ENCODE measurements at regions not wholly inside any gene's neighbourhood (a gene's known extent, or its start where the extent isn't known, plus 50 kb on each side); places are given as distances from the start of the nearest gene placed in this dataset.
A peak's percentile ranks its signal among the peaks of the same experiment; 100 is the strongest.
"Not testable (repeated sequence)": the region's sequence is repeated elsewhere in the genome, so short reads cannot be mapped to it uniquely, and the experiment has no call there.

GRCh38 chr1:70552662-70553566, 141.8 kb downstream of the CTH start:
- H3K4me3 ChIP-seq: no peak overlapping the region
- H3K27ac ChIP-seq: peak overlapping the region in 2 of 21 experiments; percentile 5 to 39

GRCh38 chr1:70553567-70553956, 142.5 kb downstream of the CTH start:
- H3K4me3 ChIP-seq: no peak overlapping the region

GRCh38 chr1:70554341-70554740, 143.3 kb downstream of the CTH start:
- Histone ChIP-seq H3K27ac (peak overlapping the region in 1 of 21 experiments; percentile 59), H3K4me3 (no peak overlapping the region)

More at GRCh38 chr1:70553567-70553956, 142.5 kb downstream of the CTH start:
- H3K27ac ChIP-seq: peak overlapping the region in 1 of 21 experiments; percentile 39

DNA sequence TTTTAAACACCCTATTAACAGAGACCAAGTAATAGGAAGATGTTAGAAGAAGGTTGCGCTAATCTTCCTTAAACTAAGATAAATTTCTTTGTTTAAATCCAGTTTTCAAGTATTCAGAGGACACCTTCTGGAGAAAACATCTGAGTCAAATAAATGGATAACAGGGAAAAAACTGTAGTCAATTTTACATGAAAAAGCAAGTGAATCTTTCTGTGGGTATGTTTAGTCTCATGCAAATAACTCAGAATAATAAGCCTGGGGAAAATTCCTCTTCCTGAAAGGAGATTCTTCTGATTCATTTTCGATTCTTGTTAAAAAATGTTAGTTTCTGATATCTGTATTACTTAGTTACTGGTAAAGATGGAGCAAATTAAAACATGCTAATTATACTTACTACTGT, 145.5 kb downstream of the CTH start:
- H3K4me3 ChIP-seq: no peak overlapping the region
- H3K27ac ChIP-seq: no peak overlapping the region

DNA sequence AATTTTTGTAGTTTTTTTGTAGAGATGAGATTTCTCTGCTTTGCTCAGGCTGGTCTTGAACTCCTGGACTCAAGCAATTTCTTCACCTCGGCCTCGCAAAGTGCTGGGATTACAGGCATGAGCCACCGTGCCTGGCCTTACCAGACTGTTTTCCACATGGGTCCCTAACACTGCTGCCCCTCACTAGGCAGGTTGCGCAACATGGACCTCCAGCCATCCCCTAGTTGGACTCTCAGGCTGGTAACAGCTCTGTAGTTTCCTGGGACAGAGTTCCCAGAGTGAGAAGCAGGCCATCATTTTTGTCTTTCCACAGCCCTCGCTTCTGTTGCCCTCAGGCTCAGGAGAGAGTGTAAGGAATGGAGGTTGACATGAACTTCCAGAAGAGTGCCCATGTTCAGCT, 156.1 kb downstream of the CTH start:
- no peak overlapping the region for H3K27ac ChIP-seq
- H3K4me3 ChIP-seq: no peak overlapping the region

DNA sequence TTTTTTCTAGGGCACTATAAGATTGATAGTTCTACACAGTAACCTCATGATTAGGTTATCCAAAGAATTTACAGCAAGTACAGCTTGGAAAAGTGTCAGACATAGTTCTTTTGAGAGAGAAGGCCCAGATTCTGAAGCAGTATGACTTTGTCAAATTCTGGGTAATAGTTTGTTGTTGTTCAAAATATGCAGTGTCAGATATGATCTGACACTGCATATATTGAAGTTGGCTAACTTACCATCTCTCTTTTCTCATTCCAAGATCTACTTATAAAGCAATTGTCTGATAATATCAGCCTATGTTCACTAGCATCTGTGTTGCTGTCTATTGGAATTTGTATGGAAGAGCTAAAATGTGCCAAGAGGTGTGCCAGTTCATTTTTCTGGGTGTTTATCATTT, 160.1 kb downstream of the CTH start:
- no peak overlapping the region for H3K4me3 ChIP-seq
- H3K27ac ChIP-seq: no peak overlapping the region

DNA sequence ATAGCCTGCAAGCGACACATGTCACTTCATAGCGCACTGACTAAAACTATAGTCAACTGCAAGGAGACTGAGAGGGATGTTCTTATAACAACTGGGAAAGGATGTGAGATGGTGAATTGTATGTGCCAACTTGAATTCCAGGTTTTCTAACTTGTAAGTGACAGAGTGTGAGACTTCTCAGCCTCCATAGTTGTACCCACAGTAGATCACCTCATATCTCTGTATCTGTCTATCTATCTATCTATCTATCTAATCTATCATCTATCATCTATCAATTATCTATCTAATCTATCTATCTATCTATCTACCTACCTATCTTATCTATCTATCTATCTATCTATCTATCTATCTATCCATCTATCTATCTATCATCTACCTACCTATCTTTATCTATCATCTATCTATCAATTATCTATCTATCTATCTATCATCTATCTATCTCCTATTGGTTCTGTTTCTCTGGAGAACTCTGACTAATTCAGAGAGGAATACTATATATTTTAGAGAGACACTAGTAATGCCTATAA, 162.3 kb downstream of the CTH start:
- no peak overlapping the region for H3K27ac ChIP-seq

DNA sequence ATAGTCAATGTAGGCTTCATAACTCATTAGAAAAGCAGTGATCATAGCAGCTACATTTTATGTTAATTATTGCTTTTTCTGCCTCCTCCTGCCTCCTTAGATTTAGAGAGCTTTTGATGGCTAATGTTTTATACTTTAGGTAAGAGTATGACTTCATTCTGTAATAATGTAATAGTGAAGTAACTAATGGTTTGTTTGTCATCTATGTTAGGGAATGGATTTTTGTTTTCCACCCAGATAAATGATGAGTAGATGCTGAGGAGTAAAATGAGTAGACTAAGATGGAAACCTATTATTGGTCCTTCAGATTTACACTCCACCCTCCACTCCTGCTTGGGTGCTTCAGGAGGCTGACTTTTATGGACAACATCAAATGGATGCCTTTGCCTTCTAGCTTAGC, 170.6 kb downstream of the CTH start:
- H3K27ac ChIP-seq: no peak overlapping the region
- H3K4me3 ChIP-seq: no peak overlapping the region

More for the DNA sequence above, 162.3 kb downstream of the CTH start:
- no peak overlapping the region for H3K4me3 ChIP-seq

DNA sequence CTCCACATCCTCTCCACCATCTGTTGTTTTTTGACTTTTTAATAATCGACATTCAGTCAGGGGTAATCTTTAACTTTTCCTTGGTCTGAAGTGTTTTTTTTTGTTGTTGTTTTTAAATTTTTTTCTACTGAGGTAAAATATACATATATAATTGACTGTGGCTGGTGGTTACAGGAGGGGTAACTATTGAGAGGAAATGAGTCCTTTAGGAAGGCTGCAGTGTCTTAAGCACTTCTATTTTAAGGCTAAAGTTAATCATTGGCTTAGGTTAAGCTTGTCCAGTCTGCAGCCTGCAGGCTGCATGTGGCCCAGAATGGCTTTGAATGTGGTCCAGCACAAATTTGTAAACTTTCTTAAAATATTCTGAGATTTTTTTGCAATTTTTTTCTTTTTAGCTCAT, 172.5 kb downstream of the CTH start:
- Histone ChIP-seq H3K4me3 (no peak overlapping the region), H3K27ac (no peak overlapping the region)

GRCh38 chr1:70586046-70586445, 175.0 kb downstream of the CTH start:
- no peak overlapping the region for H3K4me3 ChIP-seq
- no peak overlapping the region for H3K27ac ChIP-seq

DNA sequence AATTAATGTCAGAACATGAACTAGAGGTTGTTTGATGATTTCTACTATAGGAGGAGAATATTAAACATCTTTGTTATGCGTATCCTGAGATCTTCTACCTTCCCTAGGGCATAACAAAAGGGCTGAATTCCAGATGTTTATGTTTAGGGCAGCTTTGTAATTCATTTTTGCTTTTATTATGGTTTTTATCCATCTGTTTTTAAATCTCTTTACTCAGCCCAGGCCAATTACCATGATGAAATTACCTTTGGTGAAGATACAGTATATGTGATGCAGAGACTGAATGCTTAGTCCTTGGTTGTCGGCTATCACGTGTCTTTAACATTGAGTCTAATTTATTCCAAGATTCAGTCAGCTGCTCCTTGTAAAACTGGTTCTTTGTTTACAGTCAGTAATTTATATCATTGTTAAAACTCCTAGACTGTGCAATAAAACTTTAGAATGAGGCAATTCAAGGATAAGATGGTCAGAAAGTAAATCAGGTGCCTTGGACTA, 176.9 kb downstream of the CTH start:
- H3K27ac ChIP-seq: no peak overlapping the region
- no peak overlapping the region for H3K4me3 ChIP-seq

DNA sequence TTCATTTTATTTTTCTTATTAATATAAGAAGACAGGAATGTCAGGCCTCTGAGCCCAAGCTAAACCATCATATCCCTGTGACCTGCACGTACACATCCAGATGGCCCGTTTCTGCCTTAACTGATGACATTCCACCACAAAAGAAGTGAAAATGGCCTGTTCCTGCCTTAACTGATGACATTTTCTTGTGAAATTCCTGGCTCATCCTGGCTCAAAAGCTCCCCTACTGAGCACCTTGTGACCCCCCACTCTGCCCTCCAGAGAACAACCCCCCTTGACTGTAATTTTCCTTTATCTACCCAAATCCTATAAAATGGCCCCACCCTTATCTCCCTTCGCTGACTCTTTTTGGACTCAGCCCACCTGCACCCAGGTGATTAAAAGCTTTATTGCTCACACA, 182.5 kb downstream of the CTH start:
- H3K4me3 ChIP-seq, H3K27ac ChIP-seq: not testable (repeated sequence)

DNA sequence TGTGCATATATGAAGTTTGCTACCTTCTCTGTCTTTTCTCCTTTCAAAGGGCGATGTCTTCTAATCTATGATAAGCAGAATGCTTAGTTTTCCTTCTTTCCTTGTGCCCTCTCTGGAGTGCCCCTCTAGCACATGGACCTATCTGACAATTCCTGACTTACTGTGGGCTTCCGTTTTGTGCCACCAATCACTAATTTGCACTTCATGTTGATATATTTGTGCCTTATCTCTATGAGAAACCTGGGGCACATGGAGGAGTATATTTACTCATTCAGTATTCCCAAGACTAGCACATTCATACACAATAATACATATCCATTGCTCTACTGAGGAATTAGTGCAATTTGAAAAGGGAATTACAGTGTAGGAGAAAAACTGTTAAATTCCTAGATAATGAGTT, 197.7 kb downstream of the CTH start:
- H3K27ac ChIP-seq: no peak overlapping the region

GRCh38 chr1:70610164-70610563, 199.1 kb downstream of the CTH start:
- not testable (repeated sequence) for H3K4me3 ChIP-seq, H3K27ac ChIP-seq

More for the DNA sequence above, 197.7 kb downstream of the CTH start:
- H3K4me3 ChIP-seq: no peak overlapping the region

GRCh38 chr1:70616946-70617345, 205.9 kb downstream of the CTH start:
- Histone ChIP-seq H3K27ac (no peak overlapping the region), H3K4me3 (no peak overlapping the region)

- no peak overlapping the region for H3K27ac ChIP-seq
- H3K4me3 ChIP-seq: no peak overlapping the region
These were observed 206.7 kb downstream of the CTH start for GRCh38 chr1:70617728-70618127.

DNA sequence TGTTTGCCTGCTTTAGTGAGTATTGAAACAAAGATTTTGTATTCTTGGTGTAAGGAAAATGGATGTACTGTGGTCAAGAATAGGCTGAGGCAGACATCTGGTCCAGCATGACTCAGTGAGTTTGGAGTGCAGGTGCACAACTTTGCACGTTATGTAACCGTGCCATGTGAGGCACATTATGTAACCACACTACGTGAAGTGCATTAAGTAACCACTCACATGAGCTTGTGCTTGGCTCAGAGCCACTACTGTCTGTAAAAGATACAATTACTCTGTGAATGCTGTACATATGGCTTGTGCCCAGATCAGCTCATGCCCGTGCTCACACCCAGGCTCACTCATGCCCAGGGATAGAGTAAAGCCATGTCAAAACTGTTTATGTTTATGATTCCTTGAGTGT, 216.8 kb downstream of the CTH start:
- Histone ChIP-seq H3K27ac (no peak overlapping the region), H3K4me3 (no peak overlapping the region)

DNA sequence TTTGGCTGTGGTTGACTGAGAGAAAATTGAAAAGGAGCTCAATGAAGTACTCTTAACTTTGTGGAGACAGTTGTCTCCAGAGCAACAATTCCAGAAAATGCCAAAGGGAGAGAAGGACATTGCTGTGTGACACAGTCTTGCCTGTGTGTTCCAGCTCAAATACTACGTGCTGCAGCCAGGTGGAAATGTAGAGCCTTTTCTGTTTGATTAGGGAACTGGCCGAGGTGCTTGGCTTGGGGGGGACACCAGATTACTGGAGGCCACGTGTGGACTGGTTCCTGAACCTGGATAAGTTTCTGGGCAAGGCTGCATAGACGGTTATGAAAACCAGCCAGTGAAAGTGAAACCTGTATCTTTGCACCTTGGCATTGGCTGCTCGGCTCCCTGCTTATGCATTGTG, 217.9 kb downstream of the CTH start:
- Histone ChIP-seq H3K27ac (no peak overlapping the region), H3K4me3 (no peak overlapping the region)

DNA sequence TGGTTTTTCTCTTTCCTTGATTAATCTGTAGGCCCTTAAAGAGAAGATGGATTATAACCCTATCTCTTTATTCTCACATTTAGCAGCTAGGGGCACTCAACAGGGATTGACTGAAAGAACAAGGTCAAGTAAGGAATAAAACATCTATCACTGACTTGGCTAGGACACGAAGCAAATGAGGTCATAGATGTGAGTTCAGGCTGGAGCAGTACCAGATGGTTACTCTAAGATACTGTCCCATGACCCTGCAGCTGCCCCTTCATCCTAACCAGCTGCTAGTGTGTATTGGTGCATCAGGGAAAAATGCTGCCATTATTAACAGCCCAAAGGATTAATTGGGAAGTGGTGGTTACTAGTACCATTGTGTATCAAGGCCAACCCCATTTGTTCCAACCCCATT, 221.9 kb downstream of the CTH start:
- Histone ChIP-seq H3K4me3 (no peak overlapping the region), H3K27ac (no peak overlapping the region)

GRCh38 chr1:70635868-70636267, 224.8 kb downstream of the CTH start:
- H3K4me3 ChIP-seq: no peak overlapping the region

DNA sequence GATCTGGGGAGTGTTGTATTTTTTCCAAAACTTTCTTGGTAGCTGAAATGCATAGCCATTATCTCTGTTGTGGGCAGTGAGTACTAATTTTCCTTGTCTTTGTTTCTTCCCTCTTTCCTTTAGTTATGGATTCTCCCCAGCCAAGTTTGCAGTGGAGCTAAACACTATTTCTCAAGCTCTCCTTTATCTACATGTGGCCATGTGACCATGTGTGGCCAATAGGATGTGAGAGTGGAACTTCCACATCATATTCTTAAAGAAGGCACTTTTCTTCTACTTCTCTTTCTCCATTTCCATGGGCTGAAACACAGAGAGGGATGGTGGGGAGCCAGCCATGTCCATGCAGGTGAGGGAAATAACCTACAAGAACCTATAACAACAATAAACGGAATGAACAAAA, 230.8 kb downstream of the CTH start:
- no peak overlapping the region for H3K4me3 ChIP-seq

More at GRCh38 chr1:70635868-70636267, 224.8 kb downstream of the CTH start:
- no peak overlapping the region for H3K27ac ChIP-seq

More for the DNA sequence above, 230.8 kb downstream of the CTH start:
- H3K27ac ChIP-seq: no peak overlapping the region

Data from skin epidermis (tissue), 12 donors.